HG03159 (cell line): ENCODE measurements at regions not wholly inside any gene's neighbourhood (a gene's known extent, or its start where the extent isn't known, plus 50 kb on each side); places are given as distances from the start of the nearest gene placed in this dataset.

Experiments used
- ATAC-seq: cut with Tn5 transposase; IDR thresholded peaks from one replicate; pipeline ENCODE4 v1.9.1; 2021; ENCODE audit warnings: mild to moderate bottlenecking, moderate library complexity; ENCODE audit not compliant: unreplicated experiment

DNA sequence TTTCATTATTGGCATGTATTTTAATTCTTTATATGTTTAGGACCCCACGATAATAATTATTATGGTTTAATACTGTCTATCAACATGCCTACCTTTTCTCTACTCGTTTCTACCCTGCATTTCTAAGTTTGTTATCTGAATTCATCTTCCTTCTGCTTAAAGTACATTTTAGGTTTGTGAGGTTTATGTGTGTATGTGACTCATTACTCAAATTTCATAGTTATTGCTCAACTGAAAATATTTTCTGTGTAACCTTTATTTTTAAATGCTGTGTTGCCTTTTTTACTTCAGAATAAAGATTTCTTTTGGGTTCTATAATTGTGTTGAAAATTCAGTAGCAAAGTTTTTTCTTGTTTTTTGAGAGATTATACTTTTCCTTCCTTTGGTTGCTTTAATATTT, 933.9 kb upstream of the LRRTM1 start:
- no peak for ATAC-seq

DNA sequence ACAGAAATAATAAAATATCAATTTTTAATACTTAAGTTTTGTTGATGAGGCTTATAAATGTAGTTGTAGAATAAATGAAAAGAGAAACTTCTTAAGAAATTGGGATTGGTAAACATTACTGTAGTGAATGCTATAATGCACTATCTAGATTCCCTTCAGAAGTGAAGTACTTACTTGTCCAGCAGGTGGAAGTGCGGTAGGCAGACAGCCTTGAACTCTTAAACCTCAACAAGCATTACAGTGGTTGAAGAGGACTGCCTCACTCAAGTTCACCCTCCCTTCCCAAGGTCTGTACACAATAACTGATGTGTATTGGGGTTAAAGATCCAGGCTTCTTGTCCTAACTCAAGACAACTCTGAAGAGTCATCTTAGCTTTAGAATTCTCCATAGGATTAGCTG, 931.0 kb upstream of the LRRTM1 start:
- no peak for ATAC-seq

DNA sequence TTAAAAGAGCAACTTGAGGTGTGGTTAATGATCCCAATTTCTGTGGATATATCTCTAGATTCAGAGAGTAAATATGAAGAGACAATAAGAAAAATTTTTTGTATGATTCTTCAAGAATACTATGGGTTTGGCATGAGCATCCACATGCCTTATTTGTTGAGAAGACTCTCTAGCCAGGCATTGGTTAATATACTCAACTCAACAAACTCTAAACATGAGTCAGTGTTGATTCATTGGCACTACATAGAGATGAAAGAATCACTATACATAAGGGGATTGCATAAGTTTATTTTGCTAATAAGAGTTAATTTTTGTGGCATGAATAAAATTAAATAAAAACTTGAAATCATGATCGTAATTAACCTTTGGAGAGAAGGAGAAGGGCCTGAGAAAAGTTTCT, 930.2 kb upstream of the LRRTM1 start:
- no peak for ATAC-seq

DNA sequence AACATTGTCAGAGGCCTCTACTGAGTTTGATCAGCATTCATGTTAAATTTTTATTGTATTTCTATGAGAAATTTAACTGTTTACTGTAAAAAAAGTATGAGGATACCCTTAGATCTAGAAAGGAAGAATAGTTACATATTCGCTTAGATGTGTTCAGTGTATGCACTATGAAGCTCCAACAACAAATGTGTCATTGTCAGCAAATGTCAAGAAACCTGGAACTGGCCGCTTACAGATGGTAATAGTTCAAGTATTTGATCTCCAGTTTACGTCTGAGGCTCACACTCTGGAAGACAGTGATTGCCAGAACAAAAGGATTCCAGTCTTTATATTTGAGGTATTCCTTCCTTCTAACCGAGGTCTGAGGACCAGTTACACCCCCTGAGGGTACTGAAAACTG, 921.2 kb upstream of the LRRTM1 start:
- ATAC-seq, result no peak

DNA sequence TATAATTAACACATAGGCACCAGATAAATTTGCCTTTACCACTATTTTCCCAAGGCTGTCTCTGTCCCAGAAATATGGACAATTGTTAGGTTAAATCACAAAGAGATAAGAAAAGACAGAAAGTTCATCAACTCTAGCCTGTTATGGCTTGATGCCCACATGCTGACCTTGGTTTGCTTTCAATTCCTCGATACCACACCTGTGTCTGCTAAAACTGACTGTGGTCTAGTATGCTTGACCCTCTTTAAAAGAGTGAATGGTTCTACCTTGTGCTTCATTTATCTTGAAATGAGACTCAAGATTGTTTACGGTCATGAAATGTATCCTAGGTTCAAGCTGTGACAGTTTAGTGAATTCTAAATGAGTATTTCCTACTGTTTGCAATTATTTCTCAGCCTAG, 909.0 kb upstream of the LRRTM1 start:
- no peak for ATAC-seq

DNA sequence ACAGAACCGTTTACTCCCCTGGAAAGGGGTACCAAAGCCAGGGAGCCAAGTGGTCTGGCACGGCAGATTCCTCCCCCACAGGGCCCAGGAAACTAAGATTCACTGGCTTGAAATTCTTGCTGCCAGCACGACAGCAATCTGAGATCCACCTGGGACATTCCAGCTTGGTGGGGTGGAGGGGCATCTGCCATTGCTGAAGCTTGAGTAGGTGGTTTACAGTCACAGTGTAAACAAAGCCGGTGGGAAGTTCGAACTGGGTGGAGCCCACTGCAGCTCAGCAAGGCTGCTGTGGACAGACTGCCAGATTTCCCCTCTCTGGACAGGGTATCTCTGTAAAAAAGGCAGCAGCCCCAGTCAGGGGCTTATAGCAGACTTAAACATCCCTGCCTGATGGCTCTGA, 901.7 kb upstream of the LRRTM1 start:
- no peak for ATAC-seq

DNA sequence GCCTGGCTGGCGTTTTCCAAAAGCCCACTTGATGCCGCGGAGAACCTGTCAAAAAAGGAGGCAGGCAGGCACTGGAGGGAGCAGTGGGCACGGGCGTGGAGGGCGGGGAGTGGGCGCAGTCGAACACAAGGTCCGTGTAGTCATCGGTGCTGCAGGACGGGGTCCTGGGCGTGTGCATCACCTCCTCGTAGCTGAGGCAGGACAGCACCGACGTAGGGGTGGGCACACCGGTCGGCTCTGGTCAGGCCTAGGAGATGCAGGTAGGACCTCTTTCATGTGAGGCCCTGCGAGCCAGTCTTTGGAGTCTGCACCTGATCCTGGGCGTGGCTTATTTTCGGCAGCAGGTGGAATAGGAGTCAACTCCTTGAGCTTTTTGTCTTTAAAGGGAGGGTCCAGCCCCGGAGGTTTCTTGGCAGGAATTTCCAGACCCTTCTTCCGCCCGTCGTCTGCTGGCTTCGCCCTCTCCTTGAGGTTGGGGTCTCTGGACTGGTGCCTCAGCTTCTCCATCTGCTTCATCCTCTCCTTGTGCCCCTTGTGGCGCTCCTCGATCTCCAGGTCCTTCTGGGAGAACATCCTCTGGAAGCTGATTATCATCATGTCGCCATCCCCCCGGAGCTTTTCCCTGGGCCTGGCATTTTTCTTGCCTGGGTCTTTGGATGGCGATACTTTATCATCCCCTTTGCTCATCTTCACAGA, 892.5 kb upstream of the LRRTM1 start:
- ATAC-seq, result no peak

DNA sequence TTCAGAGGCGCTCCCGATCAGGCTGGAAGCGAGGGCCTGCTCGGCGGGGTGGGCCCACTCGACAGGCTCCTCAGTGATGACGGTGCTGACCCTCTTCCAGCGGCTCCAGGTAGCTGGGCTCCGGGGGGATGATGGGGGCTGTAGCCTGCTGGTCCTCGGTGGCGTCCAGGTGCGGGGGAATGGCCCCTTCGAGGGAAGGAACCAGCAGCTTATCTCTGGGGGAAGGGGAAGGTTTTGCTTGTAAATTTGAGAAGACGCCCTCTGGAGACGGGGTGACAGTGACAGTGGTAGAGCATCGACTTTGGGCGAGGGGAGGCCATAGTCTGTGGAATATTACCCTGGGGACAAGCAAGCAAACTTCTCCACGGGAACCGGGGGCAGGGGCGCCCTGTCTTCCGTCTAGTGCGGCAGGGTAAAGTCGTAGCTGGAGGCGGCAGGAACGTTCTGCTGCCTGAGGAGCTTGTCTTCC, 891.9 kb upstream of the LRRTM1 start:
- no peak for ATAC-seq

DNA sequence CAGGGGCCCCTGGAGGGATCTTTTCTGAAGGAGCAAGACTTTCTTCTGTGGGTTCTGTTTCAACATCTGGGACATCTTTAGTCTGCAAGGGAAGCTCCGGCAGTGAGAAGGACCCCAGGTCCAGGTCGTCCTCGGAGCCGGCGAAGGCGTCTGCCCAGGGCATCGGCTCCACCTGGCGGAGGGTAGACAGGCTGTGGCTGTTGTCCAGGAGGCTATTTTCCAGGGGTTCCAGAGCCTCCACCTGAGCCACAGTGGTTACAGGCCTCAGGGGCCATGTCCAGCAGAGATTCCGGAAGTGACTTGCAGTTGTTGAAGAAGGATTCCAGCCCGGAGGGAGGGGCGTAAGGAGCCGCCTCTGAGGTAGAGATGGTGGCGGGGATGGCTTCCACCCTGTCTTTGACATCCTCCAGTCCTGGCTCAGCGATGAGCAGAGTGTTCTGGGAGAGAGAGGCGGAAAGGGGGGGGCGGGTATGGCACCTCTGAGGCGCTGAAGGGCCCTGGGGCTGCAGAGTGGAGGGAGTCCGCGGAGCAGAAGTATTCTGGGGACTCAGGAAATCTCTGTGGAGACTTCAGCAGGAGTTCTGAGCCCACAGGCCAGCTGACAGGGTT, 891.3 kb upstream of the LRRTM1 start:
- no peak for ATAC-seq

DNA sequence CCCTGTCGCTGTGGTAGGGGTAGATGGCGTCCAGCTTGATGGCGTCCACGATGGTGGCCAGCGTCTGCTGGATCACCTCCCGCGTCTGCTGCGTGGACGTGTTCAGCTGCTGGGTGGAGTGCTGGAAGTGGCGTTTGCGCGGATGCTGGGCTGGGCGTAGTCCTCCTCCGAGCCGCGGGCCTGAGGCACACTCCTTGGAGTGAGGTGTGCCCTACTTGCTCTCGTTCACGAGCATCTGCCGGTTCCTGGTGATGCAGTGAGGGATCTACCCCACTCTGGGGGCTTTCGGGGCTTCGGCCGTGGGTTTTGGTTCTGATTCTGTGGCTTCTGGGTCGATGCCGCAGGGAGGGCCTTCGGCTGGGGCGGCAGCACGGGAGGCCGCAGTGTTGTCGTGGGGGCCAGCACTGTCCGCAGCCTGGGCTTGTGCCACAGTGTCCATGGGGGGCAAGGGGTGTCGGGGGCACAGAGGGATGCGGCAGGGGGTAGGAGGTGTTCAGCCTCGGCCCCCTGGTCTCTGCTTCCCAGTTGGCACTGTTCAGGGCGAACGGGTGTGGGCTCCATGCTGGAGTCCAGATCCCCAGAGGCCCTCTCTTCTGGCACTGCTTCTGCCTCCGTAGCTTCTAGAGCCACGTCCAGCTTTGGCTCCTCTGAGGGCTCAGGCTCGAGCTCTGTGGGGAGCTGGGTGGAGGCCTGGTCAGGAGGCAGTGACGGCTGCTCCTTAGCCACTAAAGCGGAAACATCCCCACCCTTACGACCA, 890.6 kb upstream of the LRRTM1 start:
- no peak for ATAC-seq

DNA sequence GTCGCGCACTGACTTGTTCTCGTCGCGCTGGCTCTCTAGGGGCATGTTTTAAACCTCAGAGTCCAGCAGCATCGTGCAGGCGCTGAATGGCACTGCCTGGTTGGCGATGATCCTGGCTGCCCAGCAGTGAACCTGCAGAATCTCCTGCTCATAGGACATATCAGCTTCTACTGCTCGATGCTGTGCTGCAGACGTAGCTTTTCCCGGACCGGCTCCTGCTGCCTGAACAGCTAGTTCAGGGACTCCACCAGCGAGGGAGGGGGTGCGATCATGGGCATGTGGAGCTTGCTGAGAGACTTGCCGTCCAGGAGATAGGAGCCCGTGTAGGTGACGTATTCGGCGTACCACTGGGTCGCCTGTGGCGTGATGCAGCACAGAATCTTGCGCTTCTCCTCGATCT, 890.0 kb upstream of the LRRTM1 start:
- ATAC-seq, result no peak

DNA sequence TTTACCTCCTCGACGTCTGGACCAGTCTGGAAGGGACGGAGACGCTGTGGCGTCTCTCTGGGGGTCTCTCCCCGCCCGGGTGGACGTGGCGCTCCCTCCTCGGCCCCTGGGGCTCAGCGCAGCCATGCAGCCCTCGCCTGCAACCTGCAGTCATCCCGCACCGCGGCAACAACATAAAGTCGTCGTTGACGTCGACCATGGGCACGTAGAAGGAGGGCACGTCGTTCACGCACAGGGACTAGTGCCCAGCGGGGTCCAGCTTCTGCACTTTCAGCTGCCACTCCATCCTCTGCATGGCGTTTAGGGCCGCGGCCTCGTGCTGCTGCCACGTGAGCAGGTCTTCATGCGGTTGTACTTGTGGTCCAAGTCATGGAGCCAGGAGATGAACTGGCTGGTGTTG, 889.6 kb upstream of the LRRTM1 start:
- ATAC-seq, result no peak

DNA sequence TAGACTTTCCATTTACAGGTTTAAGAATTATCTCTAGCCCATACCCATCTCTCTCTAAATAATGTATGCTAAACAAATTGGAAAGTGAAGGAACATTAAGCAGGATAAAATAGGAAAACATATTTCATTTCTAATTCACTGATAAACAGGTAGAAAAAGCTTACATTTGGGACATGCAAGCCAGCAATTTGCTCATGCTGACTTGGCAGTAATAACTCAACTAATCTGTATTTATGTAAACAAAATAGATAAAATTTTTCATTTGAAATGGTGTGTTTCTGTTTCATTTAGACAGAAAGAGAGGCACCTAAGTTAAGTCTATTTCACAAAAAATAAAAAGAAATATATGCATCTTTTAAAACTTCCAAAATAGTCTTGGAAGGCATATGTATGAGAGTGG, 877.3 kb upstream of the LRRTM1 start:
- ATAC-seq, result no peak

DNA sequence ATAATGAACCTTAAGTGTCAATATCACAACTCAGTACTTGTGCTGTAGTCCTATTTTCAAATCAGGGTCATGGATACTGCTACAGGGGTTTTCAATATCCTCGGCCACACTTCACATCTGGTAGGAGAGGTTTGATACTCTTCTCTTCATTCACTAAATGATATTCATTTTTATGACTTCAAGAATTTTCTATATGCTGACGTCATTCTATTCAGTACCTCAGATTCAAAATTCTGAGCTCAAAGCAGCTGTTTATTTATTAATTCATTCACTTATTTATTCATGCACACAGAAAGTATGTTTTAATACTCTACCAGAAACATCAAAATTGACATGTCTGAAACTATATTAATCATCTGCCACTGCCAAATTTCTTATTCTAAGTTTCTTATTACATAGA, 866.9 kb upstream of the LRRTM1 start:
- ATAC-seq, result no peak

DNA sequence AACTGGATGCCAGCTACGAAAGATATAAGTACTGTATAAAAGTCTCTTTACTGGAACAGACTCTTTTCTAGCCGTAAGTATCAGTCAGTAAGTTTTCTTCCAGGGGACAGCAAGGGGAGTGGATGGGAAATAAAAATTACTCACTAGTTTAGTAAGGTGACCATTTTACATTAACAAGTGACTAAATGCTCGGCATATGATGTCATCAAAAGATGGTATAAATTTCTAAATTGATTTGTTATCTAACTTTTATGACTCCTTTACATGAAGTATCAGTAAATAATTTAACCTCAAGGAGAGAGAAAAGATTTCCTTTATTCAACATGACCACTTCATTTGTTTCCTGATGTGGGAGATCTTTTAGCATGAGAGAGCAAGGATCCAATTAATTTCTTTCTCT, 859.0 kb upstream of the LRRTM1 start:
- no peak for ATAC-seq

DNA sequence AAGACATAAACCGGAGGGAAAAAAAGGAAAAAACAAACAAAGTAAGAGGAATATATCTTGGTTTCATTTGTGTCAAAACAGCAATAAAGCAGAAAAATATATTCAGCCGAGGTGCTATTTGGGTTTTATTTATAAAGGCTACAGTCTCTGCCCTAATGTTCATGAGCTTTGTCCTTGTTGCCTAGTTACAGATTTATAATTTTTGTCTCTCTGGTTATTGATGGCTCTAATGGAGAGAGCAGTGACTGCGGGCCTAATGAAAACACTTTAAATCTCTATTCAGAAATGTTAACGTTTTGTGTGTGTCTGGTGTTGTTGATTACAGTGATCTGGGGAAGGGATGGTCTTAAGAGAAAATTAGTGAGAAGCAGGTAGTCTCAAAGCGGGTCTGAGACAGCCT, 854.0 kb upstream of the LRRTM1 start:
- ATAC-seq, result no peak

DNA sequence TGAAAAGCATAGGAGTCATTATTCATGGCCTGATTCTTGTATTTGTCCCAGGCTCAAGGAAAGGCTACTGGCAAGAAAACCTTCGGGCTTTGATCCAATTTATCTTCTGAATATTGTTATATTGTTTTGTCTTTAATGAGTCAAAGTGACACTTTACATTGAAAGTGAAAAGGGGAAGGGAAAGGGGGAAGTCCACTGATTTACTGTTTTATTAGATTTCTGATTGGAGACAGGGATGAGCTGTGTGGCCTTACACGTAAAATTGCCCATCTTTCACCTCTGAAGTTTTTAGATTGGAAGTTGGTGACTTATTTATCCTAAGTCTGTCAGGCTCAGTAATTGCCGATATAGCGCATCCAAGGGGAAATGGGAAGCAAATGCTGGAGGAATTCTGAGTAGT, 843.8 kb upstream of the LRRTM1 start:
- no peak for ATAC-seq

DNA sequence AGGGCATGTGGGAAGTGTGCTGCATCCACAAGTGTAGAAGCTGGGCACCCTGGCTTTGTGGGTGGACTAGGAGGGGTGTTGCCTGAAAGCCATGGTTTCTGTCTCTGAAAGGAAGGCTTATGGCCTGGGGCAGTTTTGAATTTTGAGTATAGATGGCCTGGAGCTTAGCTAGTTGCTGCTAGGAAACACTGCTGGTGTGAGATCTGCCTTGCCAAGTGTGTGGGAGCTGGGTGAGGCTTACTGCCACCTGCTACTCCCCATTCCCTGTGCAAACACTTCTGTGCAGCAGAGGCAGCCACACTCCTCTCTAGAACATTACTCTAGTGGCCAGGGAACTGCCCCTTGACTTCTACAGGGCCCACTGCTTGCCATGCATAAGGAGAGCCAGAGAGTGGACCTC, 831.7 kb upstream of the LRRTM1 start:
- ATAC-seq, result no peak

DNA sequence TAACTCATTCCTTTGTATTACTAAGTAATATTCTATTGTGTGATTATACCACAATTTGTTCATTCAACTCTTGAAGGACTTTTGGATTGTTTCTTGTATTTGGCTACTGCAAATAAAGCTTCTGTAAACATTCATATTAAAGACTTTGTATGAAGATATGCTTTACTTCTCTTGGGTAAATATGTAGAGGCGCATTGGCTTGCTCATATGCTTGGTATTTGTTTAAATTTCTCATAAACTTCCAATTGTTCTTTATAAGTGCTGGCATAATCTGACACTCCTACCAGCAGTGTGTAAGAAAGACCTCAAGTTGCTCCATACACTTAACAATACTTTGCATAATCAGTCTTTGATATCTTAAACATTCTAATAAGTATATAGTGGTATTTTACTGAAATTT, 792.8 kb upstream of the LRRTM1 start:
- ATAC-seq, result no peak

DNA sequence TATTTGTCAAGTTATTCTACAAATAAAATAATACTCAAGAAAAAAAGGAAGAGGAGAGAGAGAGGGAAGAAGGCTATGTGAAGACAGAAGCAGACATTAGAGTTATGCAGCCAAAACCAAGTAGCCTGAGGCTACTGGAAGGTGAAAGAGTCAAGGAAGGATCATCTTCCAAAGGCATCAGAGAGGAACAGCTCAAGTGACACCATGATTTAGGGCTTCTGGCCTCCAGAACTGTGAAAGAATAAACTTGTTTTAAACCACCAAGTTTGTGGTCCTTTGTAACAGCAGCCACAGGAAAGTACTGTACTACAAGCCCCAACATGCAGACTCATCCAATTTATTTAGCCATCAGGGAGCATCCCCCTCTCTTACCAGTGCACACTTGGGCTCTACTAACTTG, 788.5 kb upstream of the LRRTM1 start:
- ATAC-seq, result no peak

DNA sequence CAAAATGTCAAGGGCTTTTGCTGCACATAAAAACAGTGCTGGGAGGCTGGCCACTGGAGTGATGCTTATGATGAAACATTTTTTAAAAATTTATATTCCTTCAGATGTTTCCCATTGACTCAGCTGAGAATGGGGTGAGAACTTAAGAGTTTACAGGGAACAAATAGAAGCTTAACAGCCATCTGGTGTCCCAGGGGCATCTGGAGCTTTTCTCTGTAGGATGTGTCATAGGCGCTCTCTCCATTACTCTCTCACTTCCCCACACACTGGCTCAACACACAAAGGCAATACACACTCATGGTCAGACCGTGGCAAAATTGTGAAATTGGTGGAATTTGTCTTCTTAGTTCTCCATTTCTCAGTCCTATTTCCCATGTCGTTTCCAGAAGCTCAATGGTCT, 783.1 kb upstream of the LRRTM1 start:
- ATAC-seq, result no peak

DNA sequence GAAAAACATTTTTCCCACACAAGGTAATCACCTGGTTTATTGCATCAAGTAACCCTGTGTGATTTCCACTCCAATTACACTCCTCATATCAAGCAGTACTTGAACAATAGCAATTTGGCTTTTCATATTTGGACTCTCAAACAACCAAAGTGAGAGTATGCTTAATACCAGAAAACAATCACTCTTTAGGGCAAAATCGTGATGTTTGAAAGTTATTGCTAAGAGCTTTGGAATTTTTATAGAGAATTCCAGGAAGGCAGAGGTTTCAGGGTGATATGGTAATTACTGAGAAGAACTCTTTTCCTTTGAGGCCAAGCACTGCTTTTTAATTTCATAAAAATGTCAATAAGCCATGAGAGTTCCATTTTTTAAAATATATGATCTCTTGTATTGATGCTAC, 779.5 kb upstream of the LRRTM1 start:
- ATAC-seq, result no peak
